ENCODE measurements at regions not wholly inside any gene's neighbourhood (a gene's known extent, or its start where the extent isn't known, plus 50 kb on each side); places are given as distances from the start of the nearest gene placed in this dataset.

- TF ChIP-seq POLR2A (IDR thresholded peaks at IDR 0.05) (no peak), CTCF (IDR thresholded peaks at IDR 0.05) (no peak), POLR2AphosphoS5 (IDR thresholded peaks at IDR 0.05) (no peak)
Measured at GRCh38 chr6:74093361-74093760, 397.4 kb downstream of the CD109 start.

Measured in stomach (tissue), 4 donors.